ENCODE measurements at regions not wholly inside any gene's neighbourhood (a gene's known extent, or its start where the extent isn't known, plus 50 kb on each side); places are given as distances from the start of the nearest gene placed in this dataset.

- intact Hi-C loops (cut with micrococcal nuclease; ENCODE audit: unreplicated experiment) (no loop called here), in situ Hi-C loops (cut with MboI) (no loop called here)
- ChIA-PET CTCF (interaction anchor here (0.8 to 1.9 kb wide), 2 partner anchors 9 to 14 kb away, joined by 3 to 5 read pairs; no protein-coding TSS in a partner anchor), SMC1A (ENCODE audit: uncharacterized antibody, unreplicated experiment) (interaction anchor here (0.6 to 1.8 kb wide), 6 partner anchors 7 to 157 kb away, joined by 3 to 6 read pairs (median 4); no protein-coding TSS in a partner anchor), POLR2A (no interaction called here), RAD21 (ENCODE audit: unreplicated experiment) (no interaction called here)
- Histone ChIP-seq H3K79me2 (ENCODE audit: control insufficient read depth, insufficient read depth, low read length) (no peaks in the 10 kb centered on the region), H3K9ac (ENCODE audit: control insufficient read depth, insufficient read depth, low read length) (no peak overlapping the region), H3K36me3 (ENCODE audit: control insufficient read depth in 2 of 2, insufficient read depth in 2 of 2, low read length in 1 of 2) (no peaks in the 10 kb centered on the region), H3K27me3 (replicated peaks in 1 of 2; ENCODE audit: control insufficient read depth in 2 of 2, insufficient read depth in 2 of 2, low read length in 1 of 2) (no peaks in the 10 kb centered on the region), H3K27ac (ENCODE audit: control insufficient read depth, insufficient read depth) (no peak overlapping the region), H3K9me3 (replicated peaks; ENCODE audit: control insufficient read depth, insufficient read depth, low read length) (no peaks in the 10 kb centered on the region), H2AFZ (ENCODE audit: control insufficient read depth, low read depth, low read length) (no peak overlapping the region), H4K20me1 (ENCODE audit: control insufficient read depth, insufficient read depth) (no peaks in the 10 kb centered on the region), H3K4me2 (ENCODE audit: control insufficient read depth, insufficient read depth) (no peak overlapping the region), H3K4me3 (no peak overlapping the region), H3K4me1 (ENCODE audit: control insufficient read depth, insufficient read depth, low read length) (no peaks in the 10 kb centered on the region)
- no peak for DNase-seq (ENCODE audit: low read depth, low spot score)
- TF ChIP-seq WRNIP1 (IDR thresholded peaks at IDR 0.05; ENCODE audit: borderline replicate concordance, low read depth, low read length): no peak
- no peak for TF ChIP-seq CBFB (IDR thresholded peaks at IDR 0.05; ENCODE audit: low read depth)
- TF ChIP-seq ZNF622 (IDR thresholded peaks at IDR 0.05): no peak
- TF ChIP-seq DPF2 (IDR thresholded peaks at IDR 0.05): no peak
- no peak for TF ChIP-seq POLR2A (IDR thresholded peaks at IDR 0.05; ENCODE audit: low read depth, low read length)
- no peak for TF ChIP-seq MTA2 (IDR thresholded peaks at IDR 0.05; ENCODE audit: low read depth)
- 29% methylated on average over 11 of the region's 11 CpGs for WGBS (ENCODE audit: insufficient coverage, insufficient replicate concordance, low lambda C conversion rate, missing lambda C conversion rate)
- FAIRE-seq: no peak
- no TSS peak for BruUV-seq (replicated peaks)
- ATAC-seq: no peak
Observed at GRCh38 chr5:116733991-116734975, 159.7 kb upstream of the SEMA6A start.

- Histone ChIP-seq H3K27me3 (replicated peaks in 1 of 2; ENCODE audit: control insufficient read depth in 2 of 2, insufficient read depth in 2 of 2, low read length in 1 of 2) (no peaks in the 10 kb centered on the region), H3K4me2 (ENCODE audit: control insufficient read depth, insufficient read depth) (no peak overlapping the region), H3K9me3 (replicated peaks; ENCODE audit: control insufficient read depth, insufficient read depth, low read length) (no peaks in the 10 kb centered on the region), H3K4me3 (no peak overlapping the region), H3K27ac (ENCODE audit: control insufficient read depth, insufficient read depth) (no peak overlapping the region), H3K36me3 (ENCODE audit: control insufficient read depth in 2 of 2, insufficient read depth in 2 of 2, low read length in 1 of 2) (no peaks in the 10 kb centered on the region), H3K9ac (ENCODE audit: control insufficient read depth, insufficient read depth, low read length) (no peak overlapping the region), H2AFZ (ENCODE audit: control insufficient read depth, low read depth, low read length) (no peak overlapping the region), H4K20me1 (ENCODE audit: control insufficient read depth, insufficient read depth) (no peaks in the 10 kb centered on the region), H3K79me2 (ENCODE audit: control insufficient read depth, insufficient read depth, low read length) (no peaks in the 10 kb centered on the region), H3K4me1 (ENCODE audit: control insufficient read depth, insufficient read depth, low read length) (no peaks in the 10 kb centered on the region)
- in situ Hi-C loops (cut with MboI) (no loop called here), intact Hi-C loops (cut with micrococcal nuclease; ENCODE audit: unreplicated experiment) (no loop called here)
- BruUV-seq (replicated peaks): no TSS peak
- no peak for ATAC-seq
- SMC1A ChIA-PET (ENCODE audit: uncharacterized antibody, unreplicated experiment): interaction anchor here (0.6 to 1.8 kb wide), 6 partner anchors 8 to 335 kb away, joined by 3 to 6 read pairs (median 4); no protein-coding TSS in a partner anchor
- FAIRE-seq: no peak
- no peak for DNase-seq (ENCODE audit: low read depth, low spot score)
- POLR2A ChIA-PET: interaction anchor here (0.9 kb wide), 1 partner anchor 9 kb away, joined by 4 read pairs; no protein-coding TSS in a partner anchor
- RAD21 ChIA-PET (ENCODE audit: unreplicated experiment): interaction anchor here (1.1 kb wide), 1 partner anchor 19 kb away, joined by 3 read pairs; no protein-coding TSS in a partner anchor
- 73% methylated on average over 2 of the region's 2 CpGs for WGBS (ENCODE audit: insufficient coverage, insufficient replicate concordance, low lambda C conversion rate, missing lambda C conversion rate)
- CTCF ChIA-PET: interaction anchor here (1.0 kb wide), 1 partner anchor 9 kb away, joined by 3 read pairs; no protein-coding TSS in a partner anchor
- TF ChIP-seq PBX3 (IDR thresholded peaks at IDR 0.05; ENCODE audit: insufficient replicate concordance, low read depth, low read length) (no peak), SP1 (IDR thresholded peaks at IDR 0.05; ENCODE audit: low read depth, low read length) (no peak), POLR2A (IDR thresholded peaks at IDR 0.05; ENCODE audit: low read depth, low read length) (no peak), FOXM1 (IDR thresholded peaks at IDR 0.05; ENCODE audit: low read depth, low read length) (no peak), NFXL1 (IDR thresholded peaks at IDR 0.05; ENCODE audit: borderline replicate concordance) (no peak), KLF5 (IDR thresholded peaks at IDR 0.05; ENCODE audit: partially characterized antibody) (no peak), SMAD5 (IDR thresholded peaks at IDR 0.05; ENCODE audit: low read depth) (no peak), KDM1A (IDR thresholded peaks at IDR 0.05; ENCODE audit: borderline replicate concordance) (no peak)
- TF ChIP-seq, protein P1, sequence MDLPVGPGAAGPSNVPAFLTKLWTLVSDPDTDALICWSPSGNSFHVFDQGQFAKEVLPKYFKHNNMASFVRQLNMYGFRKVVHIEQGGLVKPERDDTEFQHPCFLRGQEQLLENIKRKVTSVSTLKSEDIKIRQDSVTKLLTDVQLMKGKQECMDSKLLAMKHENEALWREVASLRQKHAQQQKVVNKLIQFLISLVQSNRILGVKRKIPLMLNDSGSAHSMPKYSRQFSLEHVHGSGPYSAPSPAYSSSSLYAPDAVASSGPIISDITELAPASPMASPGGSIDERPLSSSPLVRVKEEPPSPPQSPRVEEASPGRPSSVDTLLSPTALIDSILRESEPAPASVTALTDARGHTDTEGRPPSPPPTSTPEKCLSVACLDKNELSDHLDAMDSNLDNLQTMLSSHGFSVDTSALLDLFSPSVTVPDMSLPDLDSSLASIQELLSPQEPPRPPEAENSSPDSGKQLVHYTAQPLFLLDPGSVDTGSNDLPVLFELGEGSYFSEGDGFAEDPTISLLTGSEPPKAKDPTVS (IDR thresholded peaks at IDR 0.05; ENCODE audit: low read depth, low read length): no peak
Observed at GRCh38 chr5:116732591-116732990, 158.0 kb upstream of the SEMA6A start.

All from GM12878 (cell line).